Right lobe of liver (tissue), 6 donors: ENCODE measurements at regions not wholly inside any gene's neighbourhood (a gene's known extent, or its start where the extent isn't known, plus 50 kb on each side); places are given as distances from the start of the nearest gene placed in this dataset.

ENCODE experiments used
- ATAC-seq, 4 donors: fragments of 200-7000 bp; cut with Tn5 transposase; one replicate each; pipeline ENCODE4 v1.9.1; 2020; ENCODE audit warnings: mild to moderate bottlenecking in 4 of 4, moderate library complexity in 4 of 4
- DNase-seq, 3 donors: peaks; one replicate each; pipeline ENCODE4 v3.0.0-alpha.2; 2020
- H3K27ac ChIP-seq, 3 donors: fragments of 200-600 bp; one replicate each; pipeline ENCODE4 v1.8.0; 2022
- H3K27me3 ChIP-seq, 2 donors: fragments of 200-600 bp; one replicate each; pipeline ENCODE4 v1.8.0; 2022
- H3K36me3 ChIP-seq, 4 donors: fragments of 200-600 bp; sonication (generic) in 1 of 4; one replicate each; pipeline versions ENCODE4 v1.5.1 to v1.8.0; 2017 to 2022; ENCODE audit warnings: control low read depth in 1 of 4
- H3K4me1 ChIP-seq, 4 donors: fragments of 200-600 bp; sonication (generic) in 1 of 4; one replicate each; pipeline versions ENCODE4 v1.5.1 to v1.8.0; 2017 to 2022; ENCODE audit warnings: control low read depth in 1 of 4
- H3K4me3 ChIP-seq, 3 donors: fragments of 200-600 bp; one replicate each; pipeline ENCODE4 v1.8.0; 2022
- H3K9me3 ChIP-seq, 4 donors: fragments of 200-600 bp; sonication (generic) in 1 of 4; one replicate each; pipeline versions ENCODE4 v1.5.1 to v1.8.0; 2017 to 2022; ENCODE audit warnings: control low read depth in 1 of 4
- POLR2A ChIP-seq: fragments of 450-650 bp; IDR thresholded peaks from one replicate; pipeline ENCODE4 v1.6.1; 2017; ENCODE audit warnings: antibody characterized with exemption, mild to moderate bottlenecking
- WGBS: methylation state at CpG from one replicate; pipeline ENCODE4 v1.1.6; 2018; ENCODE audit warnings: low coverage, low lambda C conversion rate; ENCODE audit not compliant: insufficient coverage; ENCODE audit errors: missing lambda C conversion rate; 5-methylcytosine and 5-hydroxymethylcytosine counted together
- intact Hi-C, 2 donors: fragments of 100-400 bp; cut with DNase I; formaldehyde crosslinking; loops; one replicate each; pipeline versions ENCODE4 v1.11.2 to v1.14.1; 2022
- TF ChIP-seq, protein P1 (sequence below), 4 donors: fragments of 200-600 bp in 3 of 4; fragments of 450-650 bp in 1 of 4; IDR thresholded peaks; one replicate each; pipeline versions ENCODE4 v1.5.1 to v1.8.0; 2016 to 2022; ENCODE audit warnings: antibody characterized with exemption in 4 of 4, mild to moderate bottlenecking in 2 of 4
- donor health status: DM: no; HTN: yes; CAD: no.
- donor health status: DM: no; HTN: no; CAD: no.
- donor health status: DM: no; HTN: no; CAD: no.
- donor health status: DM: no; HTN: yes; CAD: no.
- donor health status: DM: no; HTN: yes; CAD: no.

DNA sequence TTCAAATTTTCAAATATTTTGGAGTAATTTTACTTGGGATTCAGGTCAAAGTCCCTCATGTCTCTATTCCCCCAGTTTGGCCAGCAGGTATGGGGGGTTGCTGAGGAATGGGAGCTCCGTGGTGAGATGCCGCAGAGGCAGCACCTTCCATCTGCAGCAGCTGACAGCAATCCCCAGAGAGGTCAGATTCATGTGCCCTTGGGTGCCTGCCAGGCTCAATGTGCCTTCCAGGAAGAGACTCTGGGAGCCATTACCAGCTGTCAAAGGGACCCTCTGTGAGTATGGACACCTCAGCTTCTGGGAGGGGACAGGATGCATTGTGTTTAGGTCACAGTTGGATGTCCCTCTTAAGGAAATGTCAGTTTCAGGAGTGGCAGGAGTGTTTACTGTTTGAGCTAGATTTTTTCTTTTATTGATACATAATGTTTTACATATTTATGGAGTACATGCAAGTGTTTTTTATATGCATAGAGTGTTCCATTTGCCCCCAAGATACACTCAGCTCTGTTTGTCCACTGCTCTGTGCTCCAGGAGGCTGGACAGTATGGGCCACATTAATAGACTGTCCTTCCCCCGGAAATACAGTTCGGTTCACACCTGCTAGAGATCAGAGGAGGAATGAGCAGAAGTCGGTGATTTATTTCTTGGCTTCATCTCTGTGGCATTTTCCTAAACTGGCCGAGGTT, 75.3 kb upstream of the GRB10 start:
- Histone ChIP-seq H3K4me3 (no peak overlapping the region), H3K27me3 (no peaks in the 10 kb centered on the region), H3K4me1 (no peaks in the 10 kb centered on the region), H3K9me3 (no peaks in the 10 kb centered on the region), H3K27ac (no peak overlapping the region), H3K36me3 (no peaks in the 10 kb centered on the region)
- ATAC-seq (no peak), DNase-seq (no peak)
- TF ChIP-seq POLR2A, result no peak
- TF ChIP-seq, protein P1, sequence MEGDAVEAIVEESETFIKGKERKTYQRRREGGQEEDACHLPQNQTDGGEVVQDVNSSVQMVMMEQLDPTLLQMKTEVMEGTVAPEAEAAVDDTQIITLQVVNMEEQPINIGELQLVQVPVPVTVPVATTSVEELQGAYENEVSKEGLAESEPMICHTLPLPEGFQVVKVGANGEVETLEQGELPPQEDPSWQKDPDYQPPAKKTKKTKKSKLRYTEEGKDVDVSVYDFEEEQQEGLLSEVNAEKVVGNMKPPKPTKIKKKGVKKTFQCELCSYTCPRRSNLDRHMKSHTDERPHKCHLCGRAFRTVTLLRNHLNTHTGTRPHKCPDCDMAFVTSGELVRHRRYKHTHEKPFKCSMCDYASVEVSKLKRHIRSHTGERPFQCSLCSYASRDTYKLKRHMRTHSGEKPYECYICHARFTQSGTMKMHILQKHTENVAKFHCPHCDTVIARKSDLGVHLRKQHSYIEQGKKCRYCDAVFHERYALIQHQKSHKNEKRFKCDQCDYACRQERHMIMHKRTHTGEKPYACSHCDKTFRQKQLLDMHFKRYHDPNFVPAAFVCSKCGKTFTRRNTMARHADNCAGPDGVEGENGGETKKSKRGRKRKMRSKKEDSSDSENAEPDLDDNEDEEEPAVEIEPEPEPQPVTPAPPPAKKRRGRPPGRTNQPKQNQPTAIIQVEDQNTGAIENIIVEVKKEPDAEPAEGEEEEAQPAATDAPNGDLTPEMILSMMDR (IDR thresholded peaks at IDR 0.05), result no peak
- intact Hi-C loops, result no loop called here
- 69% methylated on average over 2 of the region's 6 CpGs for WGBS

DNA sequence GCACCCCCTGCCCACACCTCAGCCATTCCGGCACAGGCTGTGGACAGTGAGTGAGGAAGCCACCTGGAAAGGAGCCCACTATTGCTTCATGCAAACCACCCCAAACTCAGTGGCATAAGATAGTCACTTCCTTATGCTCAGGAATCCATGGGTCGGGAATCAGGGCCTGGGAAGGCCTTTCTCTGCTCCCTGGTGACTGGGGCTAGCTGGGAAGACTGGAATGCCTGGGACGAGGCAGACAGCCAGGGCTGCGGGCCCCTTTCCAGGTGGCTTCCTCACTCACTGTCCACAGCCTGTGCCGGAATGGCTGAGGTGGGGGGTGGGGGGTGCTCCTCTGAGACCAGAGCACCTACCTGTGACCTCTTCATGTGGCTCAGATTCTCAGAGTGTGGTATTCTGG, 74.1 kb upstream of the GRB10 start:
- no peak for TF ChIP-seq POLR2A
- TF ChIP-seq, protein P1 (IDR thresholded peaks at IDR 0.05), result no peak
- WGBS, result 20% methylated on average over 1 of the region's 5 CpGs
- intact Hi-C loops, result no loop called here
- no peaks in the 10 kb centered on the region for H3K36me3 ChIP-seq
- H3K4me3 ChIP-seq, result no peak overlapping the region
- H3K4me1 ChIP-seq, result no peaks in the 10 kb centered on the region
- no peaks in the 10 kb centered on the region for H3K27me3 ChIP-seq
- H3K9me3 ChIP-seq, result no peaks in the 10 kb centered on the region
- ATAC-seq (no peak), DNase-seq (no peak)
- H3K27ac ChIP-seq, result no peak overlapping the region

DNA sequence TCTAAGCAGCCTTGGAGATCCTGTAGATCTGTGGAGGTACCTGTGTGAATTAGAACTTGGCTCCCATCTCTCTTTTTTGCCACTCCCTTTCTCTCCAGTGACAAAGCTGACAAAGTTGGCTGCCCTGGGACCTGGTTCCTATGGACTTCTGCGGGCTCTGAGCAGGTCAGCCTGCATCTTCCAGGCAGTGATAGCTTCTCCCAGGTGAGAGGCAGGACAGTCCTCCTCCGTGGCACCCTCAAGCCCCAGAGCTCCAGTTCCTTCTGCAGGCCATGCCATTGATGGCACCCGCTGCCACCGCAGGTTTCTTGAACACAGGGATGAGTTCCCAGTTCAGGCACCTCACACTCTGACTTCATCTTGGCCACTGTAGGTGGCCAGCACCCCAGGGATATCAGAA, 73.5 kb upstream of the GRB10 start:
- ATAC-seq (no peak), DNase-seq (no peak)
- Histone ChIP-seq H3K4me1 (no peaks in the 10 kb centered on the region), H3K36me3 (no peaks in the 10 kb centered on the region), H3K9me3 (no peaks in the 10 kb centered on the region), H3K27ac (no peak overlapping the region), H3K4me3 (no peak overlapping the region), H3K27me3 (no peaks in the 10 kb centered on the region)
- intact Hi-C loops, result no loop called here
- TF ChIP-seq, protein P1 (IDR thresholded peaks at IDR 0.05), result no peak
- TF ChIP-seq POLR2A, result no peak
- 60% methylated on average over 1 of the region's 4 CpGs for WGBS

DNA sequence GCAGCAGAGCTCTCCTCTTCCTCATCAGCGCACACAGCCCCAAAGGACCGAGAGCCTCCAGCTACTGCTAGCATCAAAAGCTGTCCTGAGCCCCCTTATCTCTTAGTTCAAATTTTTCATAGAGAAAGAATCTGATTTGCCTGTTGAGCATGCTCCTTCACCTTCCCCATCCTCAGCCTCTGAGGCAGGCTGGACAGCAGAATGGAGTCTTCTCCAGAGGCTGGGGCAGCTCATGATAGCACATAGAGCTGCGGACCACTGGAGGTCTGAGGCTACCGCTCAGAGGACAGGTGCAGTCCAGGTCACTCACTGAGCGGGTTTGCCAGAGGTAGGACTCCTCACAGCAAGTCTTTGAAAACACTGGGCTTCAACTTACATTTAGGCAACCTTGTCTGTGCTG, 72.8 kb upstream of the GRB10 start:
- H3K36me3 ChIP-seq, result no peaks in the 10 kb centered on the region
- DNase-seq (no peak), ATAC-seq (no peak)
- WGBS, result 65% methylated on average over 2 of the region's 5 CpGs
- no peak overlapping the region for H3K27ac ChIP-seq
- H3K9me3 ChIP-seq, result no peaks in the 10 kb centered on the region
- intact Hi-C loops, result no loop called here
- H3K4me3 ChIP-seq, result no peak overlapping the region
- H3K27me3 ChIP-seq, result no peaks in the 10 kb centered on the region
- TF ChIP-seq POLR2A, result no peak
- TF ChIP-seq, protein P1 (IDR thresholded peaks at IDR 0.05), result no peak
- H3K4me1 ChIP-seq, result no peaks in the 10 kb centered on the region

DNA sequence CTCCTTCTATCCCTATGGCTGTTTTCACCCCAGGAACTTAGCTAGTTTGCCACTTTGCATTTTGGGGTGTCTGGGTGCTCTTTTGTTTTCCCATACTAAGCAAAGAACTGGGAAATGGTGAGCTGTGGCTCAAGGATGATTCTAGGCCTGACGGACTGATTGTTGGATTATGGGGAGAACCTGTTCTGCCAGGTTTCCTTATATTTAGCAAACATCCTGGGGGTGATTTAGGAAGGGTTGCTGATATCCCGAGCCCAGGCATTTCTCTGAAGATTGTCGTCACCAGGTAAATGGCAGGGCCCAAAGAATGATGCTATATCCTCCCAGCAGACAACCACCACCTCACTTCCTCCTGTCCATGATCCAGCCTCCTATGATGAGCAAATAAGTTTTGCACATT, 72.1 kb upstream of the GRB10 start:
- intact Hi-C loops, result no loop called here
- ATAC-seq (no peak), DNase-seq (no peak)
- no peaks in the 10 kb centered on the region for H3K36me3 ChIP-seq
- H3K4me1 ChIP-seq, result no peaks in the 10 kb centered on the region
- H3K27me3 ChIP-seq, result no peaks in the 10 kb centered on the region
- H3K4me3 ChIP-seq, result no peak overlapping the region
- TF ChIP-seq POLR2A, result no peak
- TF ChIP-seq, protein P1 (IDR thresholded peaks at IDR 0.05), result no peak
- no peaks in the 10 kb centered on the region for H3K9me3 ChIP-seq
- no peak overlapping the region for H3K27ac ChIP-seq
- WGBS, result 76% methylated on average over 3 of the region's 3 CpGs
